ENCODE measurements at regions not wholly inside any gene's neighbourhood (a gene's known extent, or its start where the extent isn't known, plus 50 kb on each side); places are given as distances from the start of the nearest gene placed in this dataset.

DNA sequence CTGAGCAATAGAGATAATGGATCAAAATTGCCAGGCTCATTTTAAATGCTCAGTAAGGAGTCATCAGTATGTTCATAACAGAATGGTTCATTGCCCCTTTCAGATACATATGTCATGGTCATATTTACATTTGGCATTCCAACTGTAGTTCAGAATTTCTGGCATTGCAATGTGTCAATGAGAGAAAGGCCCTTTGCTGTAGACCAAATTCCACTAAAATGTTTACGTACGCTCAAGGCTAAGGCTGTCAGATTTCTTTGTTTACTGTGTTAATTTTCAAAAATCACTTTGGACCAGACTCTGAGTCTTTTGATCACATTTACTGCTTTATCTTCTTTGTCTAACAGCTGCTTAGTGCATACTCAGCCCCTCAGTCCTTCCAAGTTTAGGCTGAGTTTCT is 213.5 kb downstream of the PIK3C3 start:
- TF ChIP-seq, protein P1, sequence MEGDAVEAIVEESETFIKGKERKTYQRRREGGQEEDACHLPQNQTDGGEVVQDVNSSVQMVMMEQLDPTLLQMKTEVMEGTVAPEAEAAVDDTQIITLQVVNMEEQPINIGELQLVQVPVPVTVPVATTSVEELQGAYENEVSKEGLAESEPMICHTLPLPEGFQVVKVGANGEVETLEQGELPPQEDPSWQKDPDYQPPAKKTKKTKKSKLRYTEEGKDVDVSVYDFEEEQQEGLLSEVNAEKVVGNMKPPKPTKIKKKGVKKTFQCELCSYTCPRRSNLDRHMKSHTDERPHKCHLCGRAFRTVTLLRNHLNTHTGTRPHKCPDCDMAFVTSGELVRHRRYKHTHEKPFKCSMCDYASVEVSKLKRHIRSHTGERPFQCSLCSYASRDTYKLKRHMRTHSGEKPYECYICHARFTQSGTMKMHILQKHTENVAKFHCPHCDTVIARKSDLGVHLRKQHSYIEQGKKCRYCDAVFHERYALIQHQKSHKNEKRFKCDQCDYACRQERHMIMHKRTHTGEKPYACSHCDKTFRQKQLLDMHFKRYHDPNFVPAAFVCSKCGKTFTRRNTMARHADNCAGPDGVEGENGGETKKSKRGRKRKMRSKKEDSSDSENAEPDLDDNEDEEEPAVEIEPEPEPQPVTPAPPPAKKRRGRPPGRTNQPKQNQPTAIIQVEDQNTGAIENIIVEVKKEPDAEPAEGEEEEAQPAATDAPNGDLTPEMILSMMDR (IDR thresholded peaks at IDR 0.05; ENCODE audit: insufficient read depth, low read depth, low read length) = no peak
- Histone ChIP-seq H3K36me3 (ENCODE audit: control insufficient read depth, insufficient read depth, low read length) (no peaks in the 10 kb centered on the region), H3K4me3 (ENCODE audit: low read depth, low read length) (no peak overlapping the region), H3K27me3 (ENCODE audit: control insufficient read depth, insufficient read depth, low read length) (no peaks in the 10 kb centered on the region)
- CTCF ChIA-PET = no interaction called here
- DNase-seq (ENCODE audit: low read depth) = no peak
- POLR2A ChIA-PET = no interaction called here

- Histone ChIP-seq H3K27me3 (ENCODE audit: control insufficient read depth, insufficient read depth, low read length) (no peaks in the 10 kb centered on the region), H3K36me3 (ENCODE audit: control insufficient read depth, insufficient read depth, low read length) (no peaks in the 10 kb centered on the region), H3K4me3 (ENCODE audit: low read depth, low read length) (no peak overlapping the region)
- ChIA-PET CTCF (no interaction called here), POLR2A (no interaction called here)
- DNase-seq (ENCODE audit: low read depth) = no peak
- TF ChIP-seq, protein P1 (IDR thresholded peaks at IDR 0.05; ENCODE audit: insufficient read depth, low read depth, low read length) = no peak
Observed at GRCh38 chr18:42168907-42169306, 213.9 kb downstream of the PIK3C3 start.

DNA sequence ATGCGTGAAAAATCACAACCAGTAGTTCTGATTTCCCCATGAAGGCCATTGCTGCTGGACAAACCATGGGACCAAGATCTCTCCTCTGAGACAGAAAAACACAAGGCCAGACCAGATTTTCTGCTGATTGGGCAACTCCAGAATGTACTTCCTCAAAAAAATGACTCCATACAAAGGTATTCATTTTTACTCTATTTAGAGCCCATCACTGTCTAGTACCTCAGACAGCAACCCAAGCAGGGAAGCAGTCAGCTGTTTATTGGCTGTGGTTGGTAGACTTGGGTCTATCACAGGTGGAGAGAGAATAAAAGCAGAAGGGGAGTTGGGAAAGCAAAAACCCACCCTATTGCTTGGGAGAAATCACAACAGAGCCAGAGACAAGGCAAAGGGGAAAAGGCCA is 219.9 kb downstream of the PIK3C3 start:
- Histone ChIP-seq H3K4me3 (ENCODE audit: low read depth, low read length) (no peak overlapping the region), H3K36me3 (ENCODE audit: control insufficient read depth, insufficient read depth, low read length) (no peaks in the 10 kb centered on the region), H3K27me3 (ENCODE audit: control insufficient read depth, insufficient read depth, low read length) (no peaks in the 10 kb centered on the region)
- ChIA-PET POLR2A (no interaction called here), CTCF (no interaction called here)
- no peak for DNase-seq (ENCODE audit: low read depth)
- TF ChIP-seq, protein P1 (IDR thresholded peaks at IDR 0.05; ENCODE audit: insufficient read depth, low read depth, low read length) = no peak

GRCh38 chr18:42176599-42176998 is 221.6 kb downstream of the PIK3C3 start:
- CTCF ChIA-PET = no interaction called here
- H3K4me3 ChIP-seq (ENCODE audit: low read depth, low read length) = no peak overlapping the region

DNA sequence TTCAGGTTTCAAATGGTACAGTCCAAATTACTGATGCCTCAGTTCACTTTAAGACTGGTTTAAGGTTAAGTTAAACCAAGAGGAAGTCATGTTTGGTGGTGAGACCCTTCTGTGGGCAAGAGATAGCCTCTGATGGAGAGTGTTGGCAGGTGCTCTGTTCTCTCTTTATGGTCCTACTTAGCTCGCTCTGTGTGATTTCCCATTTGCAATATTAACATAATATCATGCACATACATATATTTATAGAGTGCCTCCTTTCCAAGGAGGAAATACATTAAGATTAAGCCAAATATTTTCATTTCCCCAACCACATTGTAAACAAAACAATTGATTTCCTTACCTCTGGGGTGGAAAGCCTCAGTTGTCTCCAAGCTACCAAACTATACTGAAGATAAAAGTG is 222.4 kb downstream of the PIK3C3 start:
- H3K36me3 ChIP-seq (ENCODE audit: control insufficient read depth, insufficient read depth, low read length) = no peaks in the 10 kb centered on the region
- TF ChIP-seq, protein P1 (IDR thresholded peaks at IDR 0.05; ENCODE audit: insufficient read depth, low read depth, low read length) = no peak
- no peaks in the 10 kb centered on the region for H3K27me3 ChIP-seq (ENCODE audit: control insufficient read depth, insufficient read depth, low read length)
- no peak overlapping the region for H3K4me3 ChIP-seq (ENCODE audit: low read depth, low read length)
- no peak for DNase-seq (ENCODE audit: low read depth)
- ChIA-PET CTCF (no interaction called here), POLR2A (no interaction called here)

More at GRCh38 chr18:42176599-42176998, 221.6 kb downstream of the PIK3C3 start:
- Histone ChIP-seq H3K36me3 (ENCODE audit: control insufficient read depth, insufficient read depth, low read length) (no peaks in the 10 kb centered on the region), H3K27me3 (ENCODE audit: control insufficient read depth, insufficient read depth, low read length) (no peaks in the 10 kb centered on the region)
- DNase-seq (ENCODE audit: low read depth) = no peak
- POLR2A ChIA-PET = no interaction called here
- TF ChIP-seq, protein P1 (IDR thresholded peaks at IDR 0.05; ENCODE audit: insufficient read depth, low read depth, low read length) = no peak
